Activated CD4-positive, CD25-positive, alpha-beta regulatory T cell treated with anti-CD3 and anti-CD28 coated beads, Interleukin-2, amount 50 U/mL, for 72 hours (primary cell): ENCODE measurements at regions not wholly inside any gene's neighbourhood (a gene's known extent, or its start where the extent isn't known, plus 50 kb on each side); places are given as distances from the start of the nearest gene placed in this dataset.

Experiments
- DNase-seq: peaks from one replicate; pipeline ENCODE4 v3.0.0; 2021

- no peak for DNase-seq
Measured at GRCh38 chr13:21970918-21971317, 300.0 kb downstream of the FGF9 start.

- no peak for DNase-seq
Measured at GRCh38 chr13:21971662-21972621, 301.1 kb downstream of the FGF9 start.

DNA sequence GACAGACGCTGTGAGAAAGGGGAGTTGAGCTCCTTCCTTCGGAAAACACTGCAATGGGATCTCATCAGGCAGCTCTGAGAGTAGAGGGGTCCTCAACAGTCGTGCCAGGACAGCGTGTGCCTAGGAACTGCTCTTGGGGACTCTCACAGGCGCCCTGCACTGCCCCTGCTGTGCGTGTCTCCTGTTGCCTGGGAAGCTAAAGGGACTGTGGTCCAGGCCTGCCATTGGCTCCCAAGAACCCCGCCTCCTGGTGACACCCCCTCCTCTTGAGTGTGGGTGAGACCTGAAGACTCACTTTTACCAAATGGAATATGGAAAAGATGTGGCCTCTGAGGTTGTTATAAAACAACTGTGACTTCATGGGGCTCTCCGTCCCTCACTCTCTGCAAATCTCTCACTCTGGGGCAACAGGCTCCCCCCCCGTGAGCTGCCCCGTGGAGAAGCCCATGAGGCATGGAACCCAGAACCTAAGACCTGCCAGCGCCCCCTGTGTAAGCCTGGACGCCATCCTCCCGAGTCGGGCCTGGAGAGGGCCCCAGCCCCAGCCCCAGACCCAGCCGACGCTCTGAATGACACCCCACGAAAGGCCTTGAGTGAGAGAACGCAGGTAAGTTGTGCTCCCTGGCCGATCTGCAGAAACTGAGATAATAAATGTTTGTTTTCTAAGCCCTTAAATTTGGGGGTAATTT, 302.7 kb downstream of the FGF9 start:
- no peak for DNase-seq

DNA sequence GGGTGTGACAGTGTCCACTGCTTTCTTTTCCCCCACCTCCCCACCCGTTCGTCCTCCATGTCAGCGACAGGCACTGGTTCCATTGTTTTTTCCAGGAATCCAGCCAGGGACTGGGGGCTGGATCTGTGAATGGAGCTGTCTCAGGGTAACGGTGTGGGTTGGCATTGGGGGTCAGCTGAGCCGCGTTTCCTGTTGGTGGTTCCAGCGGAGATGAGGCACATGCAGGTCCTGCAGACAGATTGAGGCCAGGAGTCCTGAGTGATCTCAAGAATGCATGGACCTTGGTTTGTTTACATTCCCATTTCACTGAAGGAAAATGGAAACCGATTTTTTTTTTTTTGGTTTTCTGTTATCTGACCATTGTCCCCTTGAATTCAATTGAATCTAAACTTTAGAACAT, 303.9 kb downstream of the FGF9 start:
- no peak for DNase-seq

DNA sequence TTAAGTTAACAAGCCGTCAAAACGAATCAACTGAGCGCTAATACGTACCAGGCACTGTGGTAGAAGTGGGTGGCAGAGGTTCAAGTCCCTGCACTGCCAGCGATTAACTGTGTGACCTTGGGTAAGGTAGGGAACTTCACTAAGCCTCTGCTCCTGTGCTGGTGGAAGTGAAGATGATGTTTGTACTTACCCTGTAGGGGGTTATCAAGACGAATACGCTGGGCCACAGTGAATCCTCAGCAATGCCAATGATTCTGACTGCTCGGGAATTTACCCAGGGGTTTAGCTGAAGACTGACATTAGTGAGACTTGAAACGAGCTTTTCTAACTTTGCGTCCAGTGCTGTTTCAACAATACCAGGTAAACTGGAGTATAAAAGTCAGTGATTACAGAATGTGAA, 305.3 kb downstream of the FGF9 start:
- no peak for DNase-seq

DNA sequence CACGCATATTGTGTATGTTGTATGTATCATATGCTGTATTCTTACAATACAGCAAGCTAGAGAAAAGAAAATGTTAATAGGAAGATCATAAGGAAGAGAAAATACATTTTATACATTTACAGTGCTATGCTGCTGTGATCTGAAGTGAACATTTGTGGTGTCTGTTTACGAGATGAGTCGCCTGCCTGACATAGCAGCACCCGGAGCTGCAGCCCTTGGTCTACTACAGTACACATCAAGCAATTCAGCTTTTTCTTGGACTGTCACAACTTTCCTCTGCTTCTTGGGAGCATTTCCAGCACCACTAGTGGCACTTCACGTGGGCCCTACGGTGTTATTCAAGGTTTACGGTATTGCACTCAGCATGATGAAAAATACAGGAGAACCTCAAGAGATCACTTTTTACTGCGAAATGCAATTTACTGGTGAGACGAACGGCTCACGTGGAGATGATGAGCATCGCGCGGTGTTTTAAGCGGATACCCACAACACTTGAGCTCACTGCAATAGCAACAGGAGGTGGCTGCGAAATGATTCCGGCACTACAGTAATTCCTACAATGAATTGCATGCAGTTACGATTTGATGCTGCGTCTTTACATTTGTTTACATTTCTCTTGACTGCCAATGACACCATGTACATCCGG, 308.4 kb downstream of the FGF9 start:
- DNase-seq, result no peak

- no peak for DNase-seq
Measured at GRCh38 chr13:21980049-21980448, 309.2 kb downstream of the FGF9 start.

- DNase-seq, result no peak
Measured at GRCh38 chr13:21984156-21984555, 313.3 kb downstream of the FGF9 start.

GRCh38 chr13:21986602-21987001, 315.7 kb downstream of the FGF9 start:
- no peak for DNase-seq

GRCh38 chr13:21987793-21988192, 316.9 kb downstream of the FGF9 start:
- DNase-seq, result no peak

DNA sequence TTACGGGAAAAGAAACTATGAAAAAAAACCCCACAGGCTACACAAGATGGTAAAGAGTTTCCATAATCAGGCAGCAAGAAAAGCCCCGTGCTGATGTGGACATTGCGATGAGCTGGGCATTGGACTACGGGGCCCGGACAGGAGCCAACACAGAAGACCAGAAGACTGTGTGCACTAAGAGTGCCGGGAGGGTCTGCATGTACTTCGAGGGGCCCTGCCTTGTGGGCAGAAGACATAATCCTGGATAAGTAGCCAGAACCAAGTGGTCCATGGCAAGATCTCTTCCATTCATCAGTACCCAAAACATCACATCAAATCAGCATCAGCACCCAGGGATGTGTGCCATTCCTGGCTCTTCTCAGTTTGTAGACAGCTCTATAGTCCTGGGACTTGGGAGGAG, 317.8 kb downstream of the FGF9 start:
- DNase-seq, result no peak

- DNase-seq, result no peak
Measured at GRCh38 chr13:21996049-21996448, 325.2 kb downstream of the FGF9 start.

GRCh38 chr13:21997726-21998125, 326.9 kb downstream of the FGF9 start:
- no peak for DNase-seq

DNA sequence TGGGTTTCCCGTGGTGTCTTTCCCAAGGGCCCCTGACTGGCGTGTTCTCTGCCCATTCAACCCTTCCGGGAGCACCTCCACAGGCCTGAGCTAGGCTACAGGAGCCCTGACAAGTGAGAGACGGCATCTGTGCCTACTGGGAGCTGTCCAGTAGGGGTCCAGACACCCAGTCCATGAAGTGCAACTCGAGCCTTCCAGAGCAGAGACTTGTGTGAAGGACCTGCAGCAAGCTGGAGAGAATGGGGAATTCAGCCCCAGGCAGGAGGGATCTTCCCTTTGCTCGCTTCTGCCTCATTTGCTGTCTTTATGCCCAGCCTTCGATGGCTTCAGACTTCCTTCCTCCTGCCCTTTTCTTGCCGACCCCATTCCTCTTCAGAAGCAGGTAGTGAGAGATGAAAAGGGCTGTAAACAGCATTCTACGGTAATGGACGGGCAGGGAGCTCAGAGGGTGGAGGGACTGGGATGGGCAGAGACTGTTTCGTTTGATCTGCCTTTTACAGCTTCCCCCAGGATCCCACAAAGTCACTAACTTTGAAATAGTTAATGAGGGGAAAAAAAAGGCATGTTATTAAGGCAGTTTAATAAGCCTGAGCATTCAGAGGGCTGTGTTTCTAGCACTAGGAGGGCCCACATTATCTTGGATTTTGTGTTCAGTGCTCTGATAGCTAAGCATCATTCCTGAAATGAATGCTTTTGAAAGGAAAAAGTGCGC, 327.6 kb downstream of the FGF9 start:
- DNase-seq, result no peak

DNA sequence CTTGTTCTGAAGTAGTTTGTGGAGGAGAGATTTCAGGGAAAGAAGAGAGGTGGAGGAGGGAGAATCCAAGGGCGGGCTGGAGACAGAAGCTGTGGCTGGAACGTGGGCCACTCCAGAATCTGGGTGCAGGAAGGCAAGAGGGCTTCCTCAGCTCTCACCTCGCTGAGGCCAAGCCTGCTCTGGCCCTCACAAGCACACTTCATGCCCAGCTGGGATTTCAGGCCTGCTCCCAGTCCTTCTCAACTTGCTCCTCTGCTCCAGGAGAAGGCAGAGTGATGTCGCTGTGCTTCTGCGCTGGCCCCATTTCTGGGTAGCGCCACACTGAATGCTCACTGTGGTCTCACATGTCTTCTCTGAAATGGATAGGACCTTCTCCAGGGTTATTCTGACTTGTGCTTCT, 328.8 kb downstream of the FGF9 start:
- no peak for DNase-seq

DNA sequence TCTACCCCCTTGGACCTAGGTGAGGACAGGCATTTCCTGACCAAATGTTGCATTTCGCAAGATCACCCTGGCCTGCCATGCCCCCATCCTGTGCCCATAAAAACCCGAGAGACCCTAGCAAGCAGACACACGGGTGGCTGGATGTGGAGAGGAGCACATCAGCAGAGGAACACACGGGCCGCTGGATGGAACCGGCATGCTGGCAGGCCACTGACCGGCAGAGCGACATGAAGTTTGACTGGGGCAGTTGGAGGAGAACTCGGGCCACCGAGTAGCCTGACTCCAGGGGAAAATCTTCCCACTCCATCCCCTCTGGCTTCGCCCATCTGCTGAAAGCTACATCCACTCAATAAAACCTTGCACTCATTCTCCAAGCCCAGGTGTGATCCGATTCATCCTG, 329.3 kb downstream of the FGF9 start:
- no peak for DNase-seq

GRCh38 chr13:22001336-22001735, 330.5 kb downstream of the FGF9 start:
- DNase-seq, result no peak

- no peak for DNase-seq
Measured at GRCh38 chr13:22002893-22003292, 332.0 kb downstream of the FGF9 start.

DNA sequence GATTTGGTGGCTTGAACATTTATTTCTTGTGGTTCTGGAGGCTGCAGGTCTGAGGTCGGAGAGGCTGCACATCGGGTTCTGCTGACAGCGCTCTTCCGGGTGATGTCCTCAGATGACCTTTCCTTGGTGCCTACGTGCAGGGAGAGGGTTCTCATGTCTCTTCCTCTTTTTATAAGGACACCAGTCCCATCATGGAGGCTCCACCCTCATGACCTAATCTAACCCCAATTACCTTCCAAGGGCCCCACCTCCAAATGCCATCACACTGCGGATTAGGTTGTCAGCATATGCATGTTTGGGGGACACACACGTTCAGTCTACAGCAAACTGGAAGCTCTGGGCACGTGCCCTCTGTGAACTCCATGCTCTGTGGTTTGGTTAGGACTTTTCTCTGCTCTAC, 338.6 kb downstream of the FGF9 start:
- DNase-seq, result no peak

DNA sequence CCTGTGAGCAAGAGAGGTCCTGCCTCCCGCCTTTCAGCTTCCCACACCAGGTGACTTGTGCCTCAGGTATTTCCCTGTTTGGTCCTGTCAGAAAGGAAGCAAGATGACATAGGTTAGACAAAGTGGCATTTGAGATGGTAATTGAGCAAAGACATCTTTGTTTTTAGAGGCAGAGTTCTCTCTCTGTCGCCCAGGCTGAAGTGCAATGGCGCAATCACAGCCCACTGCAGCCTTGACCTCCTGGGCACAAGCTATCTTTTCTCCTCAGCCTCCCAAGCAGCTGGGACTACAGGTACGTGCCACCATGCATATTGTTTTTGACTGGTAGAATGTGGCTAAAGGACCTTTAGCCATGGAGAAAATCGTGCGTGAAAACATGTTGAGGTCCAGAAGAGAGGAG, 339.1 kb downstream of the FGF9 start:
- no peak for DNase-seq

DNA sequence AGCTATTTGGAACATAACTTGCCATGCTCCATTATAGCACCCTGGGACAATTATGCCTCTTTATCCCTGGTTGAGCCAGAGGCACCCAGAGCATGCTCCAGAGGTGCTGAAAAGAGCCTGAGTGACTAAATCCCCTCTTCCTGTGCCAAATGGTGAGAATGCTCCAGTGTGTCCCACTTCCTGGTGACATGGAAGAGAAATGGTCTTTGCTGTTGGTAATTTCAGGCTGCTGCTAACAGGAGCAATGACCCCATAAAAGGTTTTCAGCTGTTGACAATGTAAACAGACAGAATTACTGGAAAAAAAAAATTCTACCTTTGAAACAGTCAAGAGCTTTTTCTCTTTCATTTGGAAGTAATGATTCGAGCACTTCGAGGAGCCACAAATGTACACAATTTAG, 341.8 kb downstream of the FGF9 start:
- DNase-seq, result no peak

- no peak for DNase-seq
Measured at GRCh38 chr13:22014469-22014868, 343.6 kb downstream of the FGF9 start.

DNA sequence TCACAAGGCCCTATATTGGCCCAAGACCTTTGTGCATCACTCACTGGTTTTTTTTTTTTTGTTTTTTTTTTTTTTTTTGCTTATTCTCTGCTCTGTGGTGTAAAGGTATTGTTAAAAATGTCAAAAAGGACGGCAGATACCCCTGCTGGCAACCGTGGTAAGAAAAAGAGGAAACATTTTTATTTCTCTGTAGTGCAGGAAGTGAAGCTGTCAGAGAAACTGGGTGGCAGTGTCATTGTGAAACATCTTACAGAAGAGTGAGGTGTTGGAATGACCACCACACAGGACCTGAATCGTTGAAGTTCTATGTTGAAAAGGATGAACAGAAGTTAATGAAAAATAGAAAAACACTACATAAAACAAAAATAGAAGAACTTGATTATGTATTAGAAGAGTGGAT, 346.4 kb downstream of the FGF9 start:
- DNase-seq, result no peak
